HepG2 (cell line): ENCODE measurements at regions not wholly inside any gene's neighbourhood (a gene's known extent, or its start where the extent isn't known, plus 50 kb on each side); places are given as distances from the start of the nearest gene placed in this dataset.

ENCODE experiments used
- CTCF ChIP-seq: sonication (generic); formaldehyde crosslinking; IDR thresholded peaks from 2 replicates; pipeline ENCODE4 v1.5.0; 2020; ENCODE audit warnings: mild to moderate bottlenecking, missing genetic modification reagents, moderate library complexity
- FOXM1 ChIP-seq: sonication (generic); formaldehyde crosslinking; IDR thresholded peaks from 2 replicates; pipeline ENCODE4 v1.5.0; 2020; ENCODE audit warnings: missing genetic modification reagents
- GATAD1 ChIP-seq: IDR thresholded peaks from 2 replicates; pipeline ENCODE4 v1.6.1; 2016; ENCODE audit warnings: missing genetic modification reagents, missing compliant biosample characterization
- POLR2A ChIP-seq, 2 experiments: IDR thresholded peaks; 2 replicates each; pipeline ENCODE4 v1.6.1; 2011; ENCODE audit warnings: low read depth in 2 of 2, low read length in 2 of 2, mild to moderate bottlenecking in 1 of 2, moderate library complexity in 1 of 2; ENCODE audit not compliant: insufficient read depth in 1 of 2
- RFX5 ChIP-seq: IDR thresholded peaks from 2 replicates; pipeline ENCODE4 v1.6.1; 2011; ENCODE audit warnings: low read depth, low read length, improper control_type of control experiment
- RORA ChIP-seq: sonication (generic); formaldehyde crosslinking; IDR thresholded peaks from 2 replicates; pipeline ENCODE4 v1.5.0; 2020; ENCODE audit warnings: mild to moderate bottlenecking, missing genetic modification reagents, moderate library complexity
- SIN3A ChIP-seq: IDR thresholded peaks from 2 replicates; pipeline ENCODE4 v1.6.1; 2011; ENCODE audit warnings: low read depth, mild to moderate bottlenecking, control low read depth, low read length, borderline replicate concordance
- ZNF615 ChIP-seq: sonication (generic); formaldehyde crosslinking; IDR thresholded peaks from 2 replicates; pipeline ENCODE4 v1.5.0; 2020; ENCODE audit warnings: mild to moderate bottlenecking, missing genetic modification reagents, borderline replicate concordance

- TF ChIP-seq GATAD1 (no peak), CTCF (no peak), FOXM1 (no peak), RFX5 (no peak), POLR2A (IDR thresholded peaks at IDR 0.05; ENCODE audit: insufficient read depth in 1 of 2, low read depth in 2 of 2, low read length in 2 of 2) (no peak), RORA (CRISPR knock-in tag) (no peak), ZNF615 (CRISPR knock-in tag) (no peak), SIN3A (no peak)
Measured at GRCh38 chr13:33891196-33891742, 73.3 kb downstream of the RFC3 start.
